Islet precursor cell (in vitro differentiated cells): ENCODE measurements at regions not wholly inside any gene's neighbourhood (a gene's known extent, or its start where the extent isn't known, plus 50 kb on each side); places are given as distances from the start of the nearest gene placed in this dataset.

ENCODE experiments used
- DNase-seq: peaks from one replicate; pipeline ENCODE4 v3.0.0-alpha.2; 2018

DNA sequence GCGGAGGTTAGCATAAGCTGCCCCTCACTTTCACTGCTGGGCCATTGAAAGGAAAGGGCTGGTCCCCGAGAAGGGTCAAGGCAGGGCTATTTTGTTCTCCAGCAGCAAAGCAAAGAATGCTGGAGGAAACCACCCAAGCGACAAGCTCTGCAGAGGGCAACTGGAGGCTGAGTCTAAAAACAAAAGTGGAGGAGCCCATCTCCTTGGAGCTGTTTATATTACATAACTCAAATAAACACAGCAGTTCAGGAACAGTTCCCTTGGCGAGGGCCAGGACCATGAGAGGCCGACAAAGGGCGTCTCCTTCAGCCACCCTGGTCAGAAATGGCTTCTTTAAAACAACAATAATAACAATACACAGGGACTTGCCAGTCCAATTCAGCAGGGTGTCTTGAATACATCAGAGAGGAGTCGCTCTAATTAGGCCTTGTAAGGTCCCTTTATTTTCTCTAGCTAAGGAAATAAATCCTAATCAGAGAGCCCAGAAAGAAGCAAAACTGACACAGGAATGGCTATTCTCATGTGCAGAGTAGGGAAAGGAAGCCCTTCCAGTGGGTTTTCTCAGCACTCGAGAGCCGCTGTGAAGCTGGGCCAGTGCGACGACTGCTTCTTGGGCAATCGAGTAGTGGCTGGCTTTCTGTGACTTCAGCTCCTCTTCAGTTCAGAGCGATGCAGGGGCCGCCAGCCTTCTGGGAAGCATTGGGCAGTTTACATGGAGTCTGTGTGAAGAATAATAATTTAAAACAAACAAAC, 57.0 kb upstream of the TARBP1 start:
- DNase-seq: no peak

DNA sequence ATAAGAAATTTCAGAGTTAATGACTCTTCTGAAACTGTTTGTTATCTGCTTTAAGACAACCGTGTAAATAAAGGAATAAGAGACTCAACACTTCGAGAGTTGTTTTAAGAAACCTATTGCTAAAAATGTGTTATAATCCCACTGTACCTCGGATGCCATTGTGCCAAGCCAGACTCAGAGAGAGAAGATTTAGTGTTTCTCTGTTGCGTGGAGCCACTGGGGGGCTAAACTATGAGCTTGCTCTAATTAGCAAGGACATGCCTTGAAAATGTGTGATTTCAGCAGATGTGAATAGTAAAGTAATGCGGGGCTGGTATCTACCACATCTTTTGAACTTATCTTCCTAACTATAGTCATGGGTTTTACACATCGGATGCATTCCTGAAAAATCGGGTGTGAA, 56.2 kb upstream of the TARBP1 start:
- no peak for DNase-seq

DNA sequence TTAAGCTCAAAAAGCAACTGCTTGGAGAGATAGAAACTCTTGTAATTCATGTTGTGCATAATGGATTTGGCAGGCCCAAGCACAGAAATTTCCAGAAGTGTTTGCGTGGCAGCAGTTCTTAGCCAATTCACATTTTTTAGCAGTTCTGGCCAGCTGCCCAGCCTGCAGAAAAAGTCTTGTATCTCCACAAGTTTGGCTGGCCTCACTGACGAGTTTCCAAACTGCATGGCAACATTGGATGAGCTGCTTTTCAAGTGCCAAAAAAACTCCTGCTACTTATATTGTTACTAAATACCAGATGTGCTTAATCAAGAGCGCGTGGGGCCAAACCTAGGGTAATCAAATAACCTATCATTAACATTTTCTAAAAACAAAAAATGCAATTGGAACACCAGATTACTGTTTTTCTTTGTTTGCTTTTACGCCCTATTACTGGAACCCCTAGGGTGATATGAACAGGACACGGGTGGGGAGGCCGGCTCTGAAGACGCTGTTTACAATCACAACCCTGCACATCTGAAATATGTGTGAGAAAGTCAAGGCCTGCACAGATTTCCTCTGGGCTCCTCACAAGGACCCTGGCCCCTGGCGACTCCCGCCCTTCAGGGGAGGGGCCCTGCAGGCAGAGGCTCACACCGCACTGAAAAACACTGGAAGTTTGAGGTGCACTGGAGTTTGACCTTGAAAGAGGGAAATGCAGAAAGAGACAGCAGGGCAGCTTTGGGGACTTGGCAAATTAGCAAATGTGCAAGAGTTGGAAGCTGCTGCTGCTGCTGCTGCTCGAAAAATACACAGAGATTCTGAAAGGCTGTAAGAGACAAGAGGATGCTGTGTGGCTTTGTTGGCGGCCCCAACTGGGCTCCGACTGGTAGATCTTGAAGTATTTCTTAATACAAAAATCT, 55.2 kb upstream of the TARBP1 start:
- no peak for DNase-seq

DNA sequence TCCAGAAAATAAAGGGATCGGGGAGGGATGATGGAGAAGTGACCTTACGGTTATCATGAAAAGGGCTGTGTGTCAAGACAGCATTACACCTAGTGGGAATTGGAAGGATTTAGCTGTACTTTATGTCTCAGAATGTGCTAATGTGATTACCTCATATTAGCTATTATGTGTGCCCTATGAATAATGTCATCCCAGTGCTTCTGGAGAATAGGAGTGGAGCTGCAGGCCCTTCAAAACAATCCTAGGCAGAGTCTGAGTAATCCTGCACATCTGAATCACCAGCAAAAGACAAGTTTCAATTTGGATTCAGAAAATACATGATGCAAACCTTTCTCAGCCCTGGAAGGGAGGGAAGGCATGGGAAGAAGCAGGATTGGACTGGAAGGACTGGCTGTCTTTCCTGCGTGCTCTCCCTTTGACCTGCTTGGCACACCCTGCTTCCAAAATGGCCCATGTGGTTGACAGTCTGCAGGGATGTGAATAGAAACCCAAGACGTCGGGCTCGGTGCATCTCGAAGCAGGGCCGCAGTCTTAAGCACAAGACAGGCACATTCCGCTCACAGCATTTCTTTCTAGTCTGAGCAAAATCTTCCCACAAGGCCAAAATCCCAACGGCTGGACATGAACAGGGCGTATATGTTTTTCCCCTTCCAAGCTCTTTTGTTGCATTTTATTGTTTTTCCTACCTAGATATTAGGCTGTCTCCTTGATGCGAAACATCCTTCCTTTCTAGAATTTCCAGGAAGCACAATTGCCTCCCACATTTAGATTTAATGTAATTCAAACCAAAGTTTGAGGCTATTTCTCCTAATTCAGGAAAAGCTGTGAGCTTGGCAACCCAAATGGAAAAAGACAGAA, 54.3 kb upstream of the TARBP1 start:
- DNase-seq: no peak

DNA sequence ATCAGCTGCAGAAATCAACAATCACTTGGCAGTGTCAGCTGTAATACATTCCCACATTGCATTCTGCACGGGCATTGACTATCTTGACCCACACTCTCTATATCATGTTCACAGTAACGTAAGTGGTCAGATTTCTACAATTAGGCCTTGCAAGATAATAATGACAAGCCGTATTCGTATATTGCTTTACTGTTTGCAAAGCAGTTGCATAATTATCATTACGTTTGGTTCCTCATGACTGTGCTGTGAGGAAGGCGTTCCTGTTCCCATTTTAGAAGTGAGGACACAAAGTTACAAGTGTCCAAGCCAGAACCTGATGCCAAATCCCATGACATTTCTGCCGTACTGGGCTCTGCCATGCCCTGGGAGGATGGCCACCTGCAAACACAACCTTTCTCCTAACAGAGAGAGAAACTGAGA, 53.5 kb upstream of the TARBP1 start:
- DNase-seq: no peak

DNA sequence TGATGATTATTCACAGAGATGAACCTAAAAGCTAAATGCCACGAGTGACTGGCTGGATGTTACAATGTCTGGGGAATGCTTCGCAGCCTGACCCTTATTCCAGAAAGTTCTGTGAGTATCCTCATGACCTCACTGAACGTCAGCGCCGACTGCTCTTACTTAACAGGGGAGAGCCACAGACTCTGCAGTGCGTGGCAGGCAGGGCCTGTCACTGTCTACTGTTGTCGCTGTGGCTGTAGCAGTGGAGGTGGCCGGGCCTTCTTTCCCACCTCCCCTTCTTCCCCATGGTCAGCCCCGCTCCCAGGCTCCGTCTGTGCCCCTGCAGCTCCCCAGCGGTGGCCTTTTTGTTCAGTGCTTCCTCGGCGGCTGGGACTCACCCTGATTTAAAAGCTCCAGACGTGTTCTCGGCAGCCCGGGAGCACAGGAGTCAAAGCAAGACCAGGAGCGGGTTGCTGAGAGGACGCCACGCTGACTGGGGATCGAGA, 52.2 kb upstream of the TARBP1 start:
- peak; percentile 62 for DNase-seq

DNA sequence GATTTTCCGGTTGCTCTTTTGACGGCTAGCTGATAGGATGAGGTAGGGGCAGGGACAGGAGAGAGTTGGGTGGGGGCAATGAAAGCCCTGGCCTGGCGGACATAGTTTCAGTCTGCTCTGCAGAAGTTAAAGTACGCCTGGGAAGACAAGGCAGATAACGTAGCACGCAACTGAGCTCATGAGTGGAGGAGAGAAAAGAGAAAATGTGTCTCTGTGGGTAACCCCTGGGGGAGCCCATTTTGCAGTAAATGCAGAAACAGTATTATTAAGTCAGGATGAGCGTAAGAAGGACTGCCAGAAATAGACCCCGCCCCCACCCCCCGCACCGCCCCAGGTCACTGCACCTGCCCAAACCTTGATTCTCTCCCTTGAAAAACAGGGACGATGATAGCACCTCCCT, 51.7 kb upstream of the TARBP1 start:
- no peak for DNase-seq

DNA sequence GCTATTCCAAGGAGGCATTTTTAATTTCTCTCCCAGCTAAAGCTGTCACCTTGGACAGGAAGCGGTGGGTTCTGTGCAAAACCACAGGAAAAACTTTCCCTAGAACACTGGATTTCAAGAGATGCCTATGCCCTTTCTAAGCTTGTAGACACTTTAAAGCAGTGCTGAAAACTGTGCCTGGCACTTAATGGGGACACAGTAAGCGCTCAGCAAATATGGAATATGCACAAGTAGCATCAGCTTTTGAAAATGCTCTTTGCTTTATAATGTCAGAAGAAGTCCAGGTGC, 50.9 kb upstream of the TARBP1 start:
- DNase-seq: no peak

DNA sequence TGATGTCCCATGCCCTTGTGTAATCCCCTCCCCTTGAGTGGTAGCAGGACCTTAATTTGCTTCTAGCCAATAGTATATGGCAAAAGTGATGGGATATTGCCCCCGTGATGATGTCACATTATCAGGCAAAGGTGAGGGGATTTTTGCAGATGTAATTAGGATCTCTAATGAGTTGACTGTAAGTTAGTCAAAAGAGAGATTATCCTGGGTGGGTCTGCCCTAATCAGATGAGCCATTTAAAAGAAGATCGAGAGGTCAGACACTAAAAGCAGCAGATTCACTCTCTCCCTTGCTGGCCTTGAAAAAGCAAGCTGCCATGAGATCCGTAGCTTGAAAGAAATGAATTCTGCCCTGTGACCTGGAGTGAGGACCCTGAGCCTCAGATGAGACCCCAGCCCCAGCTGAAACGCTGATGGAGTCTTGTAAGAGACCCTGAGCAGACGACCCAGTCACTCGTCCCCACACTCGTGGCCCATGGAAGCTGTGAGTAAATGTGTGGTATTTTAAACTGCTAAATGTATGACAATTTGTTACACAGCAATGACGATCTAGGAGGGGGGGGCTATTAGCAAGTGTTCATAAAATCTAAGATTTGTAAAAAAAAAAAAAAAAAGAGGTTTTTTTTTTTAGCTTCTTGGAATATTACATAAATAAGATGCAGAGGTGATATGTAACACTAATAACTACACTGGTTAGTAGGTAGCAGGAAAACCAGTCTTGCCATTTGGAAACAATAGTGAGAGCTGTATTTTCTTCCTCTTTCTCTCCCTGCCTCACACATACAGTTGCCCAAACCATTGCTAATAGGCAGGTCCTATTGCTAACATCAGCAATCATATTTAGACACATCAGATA, 50.3 kb upstream of the TARBP1 start:
- DNase-seq: no peak
